ENCODE measurements at regions not wholly inside any gene's neighbourhood (a gene's known extent, or its start where the extent isn't known, plus 50 kb on each side); places are given as distances from the start of the nearest gene placed in this dataset.

DNA sequence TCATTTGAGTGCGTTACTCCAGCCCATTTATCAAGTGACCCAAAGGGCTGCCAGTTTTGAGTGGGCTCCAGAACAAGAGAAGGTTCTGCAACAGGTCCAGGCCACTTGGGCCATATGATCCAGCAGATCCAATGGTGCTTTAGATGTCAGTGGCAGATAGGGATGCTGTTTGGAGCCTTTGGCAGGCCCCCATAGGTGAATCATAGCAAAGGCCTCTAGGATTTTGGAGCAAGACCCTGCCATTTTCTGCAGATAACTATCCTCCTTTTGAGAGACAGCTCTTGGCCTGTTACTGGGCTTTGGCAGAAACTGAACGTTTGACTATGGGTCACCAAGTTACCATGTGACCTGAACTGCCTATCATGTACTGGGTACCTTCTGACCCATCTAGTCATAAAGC lies 358.8 kb upstream of the SEMA3C start:
- Histone ChIP-seq H3K27ac (no peak overlapping the region), H3K9me3 (no peaks in the 10 kb centered on the region), H3K4me3 (no peak overlapping the region), H3K4me2 (no peak overlapping the region), H3K4me1 (no peaks in the 10 kb centered on the region)
- FAIRE-seq = no peak
- CTCF ChIA-PET = no interaction called here
- no peak for ATAC-seq
- POLR2A ChIA-PET = no interaction called here
- DNase-seq (ENCODE audit: low read depth in 1 of 2, low spot score in 1 of 2) = no peak
- 47% methylated on average over 2 of the region's 2 CpGs for WGBS (ENCODE audit: missing lambda C conversion rate)
- TF ChIP-seq MAFK (IDR thresholded peaks at IDR 0.05; ENCODE audit: partially characterized antibody) (no peak), CHD4 (IDR thresholded peaks at IDR 0.05; ENCODE audit: borderline replicate concordance) (no peak), FOXS1 (CRISPR knock-in tag; IDR thresholded peaks at IDR 0.05) (no peak), ZFP36 (IDR thresholded peaks at IDR 0.05; ENCODE audit: borderline replicate concordance, partially characterized antibody) (no peak), RNF2 (IDR thresholded peaks at IDR 0.05; ENCODE audit: borderline replicate concordance, low read depth) (no peak), HOXB5 (CRISPR knock-in tag; IDR thresholded peaks at IDR 0.05) (no peak), CBX8 (IDR thresholded peaks at IDR 0.05) (no peak), RAD21 (conservative IDR thresholded peaks at IDR 0.05 in 1 of 2, IDR thresholded peaks at IDR 0.05 in 1 of 2) (no peak), CBX2 (IDR thresholded peaks at IDR 0.05; ENCODE audit: borderline replicate concordance, low read depth) (no peak), PHF8 (IDR thresholded peaks at IDR 0.05; ENCODE audit: borderline replicate concordance, low read depth) (no peak), FOSL2 (IDR thresholded peaks at IDR 0.05) (no peak), FOSL2 (CRISPR knock-in tag; IDR thresholded peaks at IDR 0.05) (no peak)
- TF ChIP-seq, protein P1, sequence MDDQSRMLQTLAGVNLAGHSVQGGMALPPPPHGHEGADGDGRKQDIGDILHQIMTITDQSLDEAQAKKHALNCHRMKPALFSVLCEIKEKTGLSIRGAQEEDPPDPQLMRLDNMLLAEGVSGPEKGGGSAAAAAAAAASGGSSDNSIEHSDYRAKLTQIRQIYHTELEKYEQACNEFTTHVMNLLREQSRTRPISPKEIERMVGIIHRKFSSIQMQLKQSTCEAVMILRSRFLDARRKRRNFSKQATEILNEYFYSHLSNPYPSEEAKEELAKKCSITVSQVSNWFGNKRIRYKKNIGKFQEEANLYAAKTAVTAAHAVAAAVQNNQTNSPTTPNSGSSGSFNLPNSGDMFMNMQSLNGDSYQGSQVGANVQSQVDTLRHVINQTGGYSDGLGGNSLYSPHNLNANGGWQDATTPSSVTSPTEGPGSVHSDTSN (IDR thresholded peaks at IDR 0.05) = no peak

DNA sequence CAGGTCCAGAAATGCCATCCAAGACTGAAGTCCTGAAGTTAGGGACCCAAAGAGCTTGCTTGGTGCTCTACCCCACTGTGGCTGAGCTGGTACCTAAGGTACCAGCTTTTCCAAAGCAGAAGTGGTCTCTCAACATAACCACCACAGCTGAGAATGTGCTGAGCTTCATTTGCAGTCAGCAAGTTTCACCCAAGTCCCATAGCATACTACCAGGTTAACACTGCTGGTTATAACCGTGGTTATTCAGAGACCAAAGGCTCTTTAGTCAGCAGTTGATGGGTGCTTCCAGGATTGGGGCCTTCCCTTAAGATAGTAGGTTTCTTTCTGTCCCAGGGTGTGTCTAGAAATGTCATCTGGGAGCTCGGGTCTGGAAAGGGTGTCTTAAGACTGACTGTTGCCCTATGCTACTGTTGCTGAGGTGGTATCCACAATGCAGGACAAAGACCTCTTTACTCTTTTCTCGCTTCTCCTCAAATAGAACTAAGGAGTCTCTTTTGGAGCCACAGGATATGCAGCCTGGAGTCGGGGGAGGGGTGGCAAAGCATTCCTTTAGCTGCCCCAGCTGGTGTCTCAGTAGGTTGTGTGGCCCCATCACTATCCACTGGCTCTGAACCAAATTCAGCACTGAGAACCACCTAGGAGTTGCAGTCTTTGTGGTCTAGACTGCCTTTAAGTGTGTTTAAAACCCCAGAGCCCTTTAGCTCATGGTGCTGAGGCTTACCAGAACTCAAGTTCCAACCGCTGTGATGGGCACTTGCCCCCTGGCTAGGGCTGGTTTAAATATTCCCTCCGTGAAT lies 354.9 kb upstream of the SEMA3C start:
- WGBS (ENCODE audit: missing lambda C conversion rate) = 53% methylated on average over 6 of the region's 6 CpGs
- no peak for ATAC-seq
- ChIA-PET POLR2A (no interaction called here), CTCF (no interaction called here)
- no peak overlapping the region for H3K4me3 ChIP-seq
- H3K4me2 ChIP-seq = no peak overlapping the region
- DNase-seq (ENCODE audit: low read depth in 1 of 2, low spot score in 1 of 2) = no peak
- TF ChIP-seq NR3C1 (IDR thresholded peaks at IDR 0.05) (no peak), POLR2AphosphoS2 (conservative IDR thresholded peaks at IDR 0.05; ENCODE audit: low read length) (no peak), RARB (CRISPR knock-in tag; IDR thresholded peaks at IDR 0.05) (no peak), KDM1A (IDR thresholded peaks at IDR 0.05; ENCODE audit: low read depth) (no peak), ZFP36 (IDR thresholded peaks at IDR 0.05; ENCODE audit: borderline replicate concordance, partially characterized antibody) (no peak), RCOR1 (IDR thresholded peaks at IDR 0.05; ENCODE audit: low read depth, low read length) (no peak), MAFK (IDR thresholded peaks at IDR 0.05; ENCODE audit: partially characterized antibody) (no peak), FOSB (CRISPR knock-in tag; IDR thresholded peaks at IDR 0.05) (no peak), JUN (IDR thresholded peaks at IDR 0.05) (no peak), FOSL2 (IDR thresholded peaks at IDR 0.05) (no peak), FOSL2 (CRISPR knock-in tag; IDR thresholded peaks at IDR 0.05) (no peak), KDM5A (IDR thresholded peaks at IDR 0.05) (no peak), NPAS2 (CRISPR knock-in tag; IDR thresholded peaks at IDR 0.05; ENCODE audit: borderline replicate concordance) (no peak)
- TF ChIP-seq, protein P2, sequence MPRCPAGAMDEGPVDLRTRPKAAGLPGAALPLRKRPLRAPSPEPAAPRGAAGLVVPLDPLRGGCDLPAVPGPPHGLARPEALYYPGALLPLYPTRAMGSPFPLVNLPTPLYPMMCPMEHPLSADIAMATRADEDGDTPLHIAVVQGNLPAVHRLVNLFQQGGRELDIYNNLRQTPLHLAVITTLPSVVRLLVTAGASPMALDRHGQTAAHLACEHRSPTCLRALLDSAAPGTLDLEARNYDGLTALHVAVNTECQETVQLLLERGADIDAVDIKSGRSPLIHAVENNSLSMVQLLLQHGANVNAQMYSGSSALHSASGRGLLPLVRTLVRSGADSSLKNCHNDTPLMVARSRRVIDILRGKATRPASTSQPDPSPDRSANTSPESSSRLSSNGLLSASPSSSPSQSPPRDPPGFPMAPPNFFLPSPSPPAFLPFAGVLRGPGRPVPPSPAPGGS (IDR thresholded peaks at IDR 0.05) = no peak
- TF ChIP-seq, protein P3, sequence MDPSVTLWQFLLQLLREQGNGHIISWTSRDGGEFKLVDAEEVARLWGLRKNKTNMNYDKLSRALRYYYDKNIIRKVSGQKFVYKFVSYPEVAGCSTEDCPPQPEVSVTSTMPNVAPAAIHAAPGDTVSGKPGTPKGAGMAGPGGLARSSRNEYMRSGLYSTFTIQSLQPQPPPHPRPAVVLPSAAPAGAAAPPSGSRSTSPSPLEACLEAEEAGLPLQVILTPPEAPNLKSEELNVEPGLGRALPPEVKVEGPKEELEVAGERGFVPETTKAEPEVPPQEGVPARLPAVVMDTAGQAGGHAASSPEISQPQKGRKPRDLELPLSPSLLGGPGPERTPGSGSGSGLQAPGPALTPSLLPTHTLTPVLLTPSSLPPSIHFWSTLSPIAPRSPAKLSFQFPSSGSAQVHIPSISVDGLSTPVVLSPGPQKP (IDR thresholded peaks at IDR 0.05; ENCODE audit: low read depth, low read length) = no peak
- TF ChIP-seq, protein P4, sequence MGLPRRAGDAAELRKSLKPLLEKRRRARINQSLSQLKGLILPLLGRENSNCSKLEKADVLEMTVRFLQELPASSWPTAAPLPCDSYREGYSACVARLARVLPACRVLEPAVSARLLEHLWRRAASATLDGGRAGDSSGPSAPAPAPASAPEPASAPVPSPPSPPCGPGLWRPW (IDR thresholded peaks at IDR 0.05) = no peak
- TF ChIP-seq, protein P5, sequence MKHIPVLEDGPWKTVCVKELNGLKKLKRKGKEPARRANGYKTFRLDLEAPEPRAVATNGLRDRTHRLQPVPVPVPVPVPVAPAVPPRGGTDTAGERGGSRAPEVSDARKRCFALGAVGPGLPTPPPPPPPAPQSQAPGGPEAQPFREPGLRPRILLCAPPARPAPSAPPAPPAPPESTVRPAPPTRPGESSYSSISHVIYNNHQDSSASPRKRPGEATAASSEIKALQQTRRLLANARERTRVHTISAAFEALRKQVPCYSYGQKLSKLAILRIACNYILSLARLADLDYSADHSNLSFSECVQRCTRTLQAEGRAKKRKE (CRISPR knock-in tag; IDR thresholded peaks at IDR 0.05; ENCODE audit: low read depth) = no peak
- FAIRE-seq = no peak
- H3K9me3 ChIP-seq = no peaks in the 10 kb centered on the region
- no peaks in the 10 kb centered on the region for H3K4me1 ChIP-seq
- no peak overlapping the region for H3K27ac ChIP-seq
